NB4 (cell line): ENCODE measurements at regions not wholly inside any gene's neighbourhood (a gene's known extent, or its start where the extent isn't known, plus 50 kb on each side); places are given as distances from the start of the nearest gene placed in this dataset.

Source experiments
- POLR2A ChIP-seq: IDR thresholded peaks from 2 replicates; pipeline ENCODE4 v1.6.1; 2011; ENCODE audit warnings: mild to moderate bottlenecking; ENCODE audit not compliant: insufficient read length; ENCODE audit errors: extremely low read depth
- TF ChIP-seq, protein P1 (sequence below): IDR thresholded peaks from one replicate; pipeline ENCODE4 v1.5.1; 2012; ENCODE audit warnings: low read depth, low read length
- TF ChIP-seq, protein P2 (sequence below): IDR thresholded peaks from 2 replicates; pipeline ENCODE4 v1.6.1; 2011; ENCODE audit warnings: low read depth, low read length

DNA sequence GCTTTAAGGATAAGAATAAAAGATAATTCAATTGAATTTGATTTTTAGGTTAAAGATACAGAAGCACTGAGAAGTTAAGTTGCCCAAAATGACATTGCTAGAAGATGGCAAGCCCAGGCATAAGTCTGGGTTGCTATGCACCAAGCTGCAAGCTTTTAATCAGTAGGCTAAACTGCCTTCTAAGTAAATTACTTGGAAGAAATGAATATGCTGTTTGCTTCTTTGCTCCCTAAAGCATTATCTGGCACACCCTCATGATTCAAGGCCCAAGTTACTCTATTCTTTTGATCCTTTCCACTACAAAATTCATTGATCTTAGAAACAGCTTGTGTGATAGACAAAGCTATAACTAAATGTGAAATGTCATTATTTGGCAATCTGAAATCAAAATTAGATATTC, 1991.1 kb downstream of the ARAP2 start:
- TF ChIP-seq, protein P1, sequence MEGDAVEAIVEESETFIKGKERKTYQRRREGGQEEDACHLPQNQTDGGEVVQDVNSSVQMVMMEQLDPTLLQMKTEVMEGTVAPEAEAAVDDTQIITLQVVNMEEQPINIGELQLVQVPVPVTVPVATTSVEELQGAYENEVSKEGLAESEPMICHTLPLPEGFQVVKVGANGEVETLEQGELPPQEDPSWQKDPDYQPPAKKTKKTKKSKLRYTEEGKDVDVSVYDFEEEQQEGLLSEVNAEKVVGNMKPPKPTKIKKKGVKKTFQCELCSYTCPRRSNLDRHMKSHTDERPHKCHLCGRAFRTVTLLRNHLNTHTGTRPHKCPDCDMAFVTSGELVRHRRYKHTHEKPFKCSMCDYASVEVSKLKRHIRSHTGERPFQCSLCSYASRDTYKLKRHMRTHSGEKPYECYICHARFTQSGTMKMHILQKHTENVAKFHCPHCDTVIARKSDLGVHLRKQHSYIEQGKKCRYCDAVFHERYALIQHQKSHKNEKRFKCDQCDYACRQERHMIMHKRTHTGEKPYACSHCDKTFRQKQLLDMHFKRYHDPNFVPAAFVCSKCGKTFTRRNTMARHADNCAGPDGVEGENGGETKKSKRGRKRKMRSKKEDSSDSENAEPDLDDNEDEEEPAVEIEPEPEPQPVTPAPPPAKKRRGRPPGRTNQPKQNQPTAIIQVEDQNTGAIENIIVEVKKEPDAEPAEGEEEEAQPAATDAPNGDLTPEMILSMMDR = no peak
- TF ChIP-seq POLR2A = no peak
- TF ChIP-seq, protein P2, sequence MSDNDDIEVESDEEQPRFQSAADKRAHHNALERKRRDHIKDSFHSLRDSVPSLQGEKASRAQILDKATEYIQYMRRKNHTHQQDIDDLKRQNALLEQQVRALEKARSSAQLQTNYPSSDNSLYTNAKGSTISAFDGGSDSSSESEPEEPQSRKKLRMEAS = no peak
